PC-9 (cell line): ENCODE measurements at regions not wholly inside any gene's neighbourhood (a gene's known extent, or its start where the extent isn't known, plus 50 kb on each side); places are given as distances from the start of the nearest gene placed in this dataset.

Source experiments
- BruUV-seq: library from RNA; stranded (reverse); fragments of 400-500 nt; replicated peaks from 2 replicates; lab custom pipeline; 2021; lab: Mats Ljungman, UMichigan
- CTCF ChIA-PET: fragments of 300-600 bp; sonication (Branson Sonifier 250); formaldehyde crosslinking; loops from one replicate; lab custom pipeline; 2022; ENCODE audit warnings: antibody characterized with exemption; lab: Charles Lee
- POLR2A ChIA-PET: fragments of 300-600 bp; sonication (Branson Sonifier 250); formaldehyde crosslinking; loops from one replicate; lab custom pipeline; 2022; ENCODE audit warnings: antibody characterized with exemption; ENCODE audit not compliant: unreplicated experiment; lab: Charles Lee
- DNase-seq, 2 experiments: peaks; one replicate each; pipeline versions ENCODE4 v3.0.0 to v3.0.0-alpha.2; 2015 to 2022; ENCODE audit warnings: mixed read lengths in 1 of 2
- H2AFZ ChIP-seq: fragments of 200-600 bp; sonication (generic); 2 replicates; pipeline ENCODE4 v1.8.1; 2017; ENCODE audit warnings: antibody characterized with exemption
- H3F3A ChIP-seq: fragments of 200-600 bp; sonication (generic); 2 replicates; pipeline ENCODE4 v1.8.1; 2017; ENCODE audit warnings: antibody characterized with exemption, mild to moderate bottlenecking, low read depth; ENCODE audit not compliant: insufficient read depth
- H3K27ac ChIP-seq: fragments of 200-600 bp; sonication (generic); 2 replicates; pipeline ENCODE4 v1.6.1; 2016; ENCODE audit warnings: mixed run types
- H3K27me3 ChIP-seq: fragments of 200-600 bp; sonication (generic); 2 replicates; pipeline ENCODE4 v1.6.1; 2016; ENCODE audit warnings: low read depth, mixed run types; ENCODE audit not compliant: insufficient read depth
- H3K36me3 ChIP-seq: fragments of 200-600 bp; sonication (generic); 2 replicates; pipeline ENCODE4 v1.6.1; 2016; ENCODE audit warnings: low read depth, mixed run types
- H3K4me1 ChIP-seq: fragments of 200-600 bp; sonication (generic); replicated peaks from 2 replicates; pipeline ENCODE4 v1.6.1; 2016; ENCODE audit warnings: mixed run types; ENCODE audit not compliant: insufficient read depth
- H3K4me2 ChIP-seq: fragments of 200-600 bp; sonication (generic); 2 replicates; pipeline ENCODE4 v1.6.1; 2017; ENCODE audit warnings: mixed run types
- H3K4me3 ChIP-seq: fragments of 200-600 bp; sonication (generic); 2 replicates; pipeline ENCODE4 v1.6.1; 2016; ENCODE audit warnings: mixed run types
- H3K79me2 ChIP-seq: fragments of 200-600 bp; sonication (generic); 2 replicates; pipeline ENCODE4 v1.6.1; 2017; ENCODE audit warnings: low read depth, mixed run types
- H3K9me2 ChIP-seq: fragments of 200-600 bp; sonication (generic); 2 replicates; pipeline ENCODE4 v1.8.1; 2017; ENCODE audit warnings: mild to moderate bottlenecking; ENCODE audit not compliant: insufficient read depth
- H3K9me3 ChIP-seq: fragments of 200-600 bp; sonication (generic); 2 replicates; pipeline ENCODE4 v1.8.1; 2016; ENCODE audit warnings: low read depth; ENCODE audit not compliant: insufficient read depth
- H4K20me1 ChIP-seq: fragments of 200-600 bp; sonication (generic); 2 replicates; pipeline ENCODE4 v1.8.1; 2017; ENCODE audit not compliant: insufficient read depth
- EZH2 ChIP-seq: fragments of 200-600 bp; sonication (generic); IDR thresholded peaks from 2 replicates; pipeline ENCODE4 v1.8.0; 2017; ENCODE audit warnings: antibody characterized with exemption, low read depth
- intact Hi-C: fragments of 100-400 bp; cut with micrococcal nuclease; formaldehyde crosslinking; loops from one replicate; pipeline ENCODE4 v1.10.0; 2022; ENCODE audit not compliant: unreplicated experiment
- TF ChIP-seq, protein P1 (sequence below): fragments of 200-600 bp; sonication (generic); conservative IDR thresholded peaks from 2 replicates; pipeline ENCODE4 v1.6.1; 2017; ENCODE audit warnings: mixed run types, antibody characterized with exemption, mild to moderate bottlenecking, moderate library complexity

DNA sequence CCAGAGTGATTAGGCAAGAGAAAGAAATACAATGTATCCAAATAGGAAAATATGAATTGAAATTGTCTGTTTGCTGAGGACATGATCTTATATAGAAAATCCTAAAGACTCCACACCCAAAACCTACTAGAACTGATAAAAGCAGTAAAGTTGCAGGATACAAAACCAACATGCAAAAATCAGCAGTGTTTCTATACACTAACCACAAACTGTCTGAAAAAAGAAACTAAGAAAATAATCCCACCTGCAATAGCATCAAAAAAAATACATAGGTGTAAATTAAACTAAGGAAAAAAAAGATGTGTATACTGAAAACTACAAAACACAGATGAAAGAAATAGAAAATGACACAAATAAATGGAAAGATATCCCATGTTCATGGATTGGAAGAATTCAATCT is 203.6 kb upstream of the SETMAR start:
- no peaks in the 10 kb centered on the region for H3K27me3 ChIP-seq
- H3K9me3 ChIP-seq, result no peaks in the 10 kb centered on the region
- no peak overlapping the region for H3K4me2 ChIP-seq
- no peak overlapping the region for H3K4me3 ChIP-seq
- H3K4me1 ChIP-seq, result no peaks in the 10 kb centered on the region
- ChIA-PET POLR2A (no interaction called here), CTCF (no interaction called here)
- no peaks in the 10 kb centered on the region for H3K9me2 ChIP-seq
- no peaks in the 10 kb centered on the region for H3K36me3 ChIP-seq
- BruUV-seq, result no TSS peak
- H4K20me1 ChIP-seq, result no peaks in the 10 kb centered on the region
- no peak overlapping the region for H3K27ac ChIP-seq
- no peaks in the 10 kb centered on the region for H3K79me2 ChIP-seq
- TF ChIP-seq, protein P1, sequence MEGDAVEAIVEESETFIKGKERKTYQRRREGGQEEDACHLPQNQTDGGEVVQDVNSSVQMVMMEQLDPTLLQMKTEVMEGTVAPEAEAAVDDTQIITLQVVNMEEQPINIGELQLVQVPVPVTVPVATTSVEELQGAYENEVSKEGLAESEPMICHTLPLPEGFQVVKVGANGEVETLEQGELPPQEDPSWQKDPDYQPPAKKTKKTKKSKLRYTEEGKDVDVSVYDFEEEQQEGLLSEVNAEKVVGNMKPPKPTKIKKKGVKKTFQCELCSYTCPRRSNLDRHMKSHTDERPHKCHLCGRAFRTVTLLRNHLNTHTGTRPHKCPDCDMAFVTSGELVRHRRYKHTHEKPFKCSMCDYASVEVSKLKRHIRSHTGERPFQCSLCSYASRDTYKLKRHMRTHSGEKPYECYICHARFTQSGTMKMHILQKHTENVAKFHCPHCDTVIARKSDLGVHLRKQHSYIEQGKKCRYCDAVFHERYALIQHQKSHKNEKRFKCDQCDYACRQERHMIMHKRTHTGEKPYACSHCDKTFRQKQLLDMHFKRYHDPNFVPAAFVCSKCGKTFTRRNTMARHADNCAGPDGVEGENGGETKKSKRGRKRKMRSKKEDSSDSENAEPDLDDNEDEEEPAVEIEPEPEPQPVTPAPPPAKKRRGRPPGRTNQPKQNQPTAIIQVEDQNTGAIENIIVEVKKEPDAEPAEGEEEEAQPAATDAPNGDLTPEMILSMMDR, result no peak
- TF ChIP-seq EZH2, result no peak
- no peaks in the 10 kb centered on the region for H3F3A ChIP-seq
- H2AFZ ChIP-seq, result no peak overlapping the region
- intact Hi-C loops, result no loop called here
- DNase-seq, result no peak

DNA sequence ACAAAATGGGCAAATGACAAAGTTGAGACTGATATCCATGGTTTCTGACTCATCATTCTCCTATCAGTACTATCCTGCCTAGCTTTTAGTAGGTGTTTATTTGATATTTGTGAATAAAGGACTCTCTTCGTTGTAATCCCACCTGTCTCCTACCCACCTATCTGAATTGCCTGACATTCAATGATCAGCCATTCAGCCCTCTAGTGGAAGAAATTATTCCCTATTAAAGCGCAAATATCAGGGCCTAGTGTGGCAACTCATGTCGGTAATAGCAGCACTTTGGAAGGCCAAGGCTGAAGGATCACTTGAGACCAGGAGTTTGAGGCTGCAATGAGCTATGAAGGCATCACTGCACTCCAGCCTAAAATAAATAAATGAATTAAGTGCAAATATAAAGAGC is 195.7 kb upstream of the SETMAR start:
- H3K4me3 ChIP-seq, result no peak overlapping the region
- no peaks in the 10 kb centered on the region for H3K4me1 ChIP-seq
- H3K9me3 ChIP-seq, result no peaks in the 10 kb centered on the region
- no peaks in the 10 kb centered on the region for H3K79me2 ChIP-seq
- intact Hi-C loops, result no loop called here
- BruUV-seq, result no TSS peak
- DNase-seq, result no peak
- H2AFZ ChIP-seq, result no peak overlapping the region
- H3K4me2 ChIP-seq, result no peak overlapping the region
- H3F3A ChIP-seq, result no peaks in the 10 kb centered on the region
- POLR2A ChIA-PET, result no interaction called here
- H3K27me3 ChIP-seq, result no peaks in the 10 kb centered on the region
- H4K20me1 ChIP-seq, result no peaks in the 10 kb centered on the region
- no peaks in the 10 kb centered on the region for H3K36me3 ChIP-seq
- no peak overlapping the region for H3K27ac ChIP-seq
- H3K9me2 ChIP-seq, result no peaks in the 10 kb centered on the region
- TF ChIP-seq, protein P1, result no peak
- TF ChIP-seq EZH2, result no peak
- CTCF ChIA-PET, result no interaction called here

DNA sequence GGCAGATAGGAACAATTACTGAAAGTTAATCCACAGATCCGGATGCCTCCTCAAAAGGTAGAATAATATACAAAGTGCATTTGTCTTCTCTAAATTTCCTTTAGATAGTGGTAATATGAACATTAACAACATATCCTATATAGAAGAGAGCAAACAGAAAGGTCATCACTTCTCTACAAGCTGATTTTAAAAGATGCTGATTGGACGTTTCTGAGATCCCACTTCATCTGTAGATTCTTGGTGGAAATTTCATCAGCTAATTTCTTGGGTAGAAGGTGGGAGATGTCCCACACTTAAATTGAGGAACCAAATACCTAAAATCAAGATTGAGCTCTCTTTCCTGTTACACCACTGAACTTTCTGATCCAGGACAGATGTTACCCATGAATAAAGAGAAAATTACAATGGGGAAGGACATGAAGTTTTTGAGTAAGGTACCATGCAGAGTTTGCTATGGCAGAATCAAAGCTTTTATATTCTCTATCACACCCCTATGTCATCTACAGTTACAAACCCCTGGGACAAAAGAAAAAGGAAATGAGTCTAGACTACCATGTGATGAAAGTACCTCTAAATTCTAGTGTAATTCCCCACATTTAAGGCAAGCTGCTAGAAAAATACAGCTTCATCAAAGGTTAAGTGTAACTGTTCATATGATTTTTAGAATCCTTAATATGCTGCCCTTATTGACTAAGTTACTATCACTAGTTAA is 189.2 kb upstream of the SETMAR start:
- no peak overlapping the region for H3K27ac ChIP-seq
- no peaks in the 10 kb centered on the region for H3K79me2 ChIP-seq
- ChIA-PET CTCF (no interaction called here), POLR2A (no interaction called here)
- no peaks in the 10 kb centered on the region for H3K9me2 ChIP-seq
- no peak for TF ChIP-seq EZH2
- TF ChIP-seq, protein P1, result no peak
- H3K4me3 ChIP-seq, result no peak overlapping the region
- no peaks in the 10 kb centered on the region for H3F3A ChIP-seq
- DNase-seq, result no peak
- no peaks in the 10 kb centered on the region for H3K27me3 ChIP-seq
- BruUV-seq, result no TSS peak
- intact Hi-C loops, result no loop called here
- H3K36me3 ChIP-seq, result no peaks in the 10 kb centered on the region
- H3K4me1 ChIP-seq, result no peaks in the 10 kb centered on the region
- no peaks in the 10 kb centered on the region for H3K9me3 ChIP-seq
- no peak overlapping the region for H2AFZ ChIP-seq
- H3K4me2 ChIP-seq, result no peak overlapping the region
- H4K20me1 ChIP-seq, result no peaks in the 10 kb centered on the region
